Breast epithelium (tissue), 4 donors: ENCODE measurements at regions not wholly inside any gene's neighbourhood (a gene's known extent, or its start where the extent isn't known, plus 50 kb on each side); places are given as distances from the start of the nearest gene placed in this dataset.

Experiments
- DNase-seq, 2 donors: peaks; one replicate each; pipeline ENCODE4 v3.0.0-alpha.2; 2019; ENCODE audit warnings: low spot score in 2 of 2
- H3K27ac ChIP-seq, 2 donors: fragments of 200-600 bp; sonication (generic) in 1 of 2; one replicate each; pipeline ENCODE4 v1.5.1; 2016 to 2019; ENCODE audit warnings: mild to moderate bottlenecking in 1 of 2
- H3K27me3 ChIP-seq, 2 donors: fragments of 200-600 bp; sonication (generic) in 1 of 2; one replicate each; pipeline versions ENCODE4 v1.5.1 to v1.6.0; 2017 to 2019; ENCODE audit warnings: control low read depth in 1 of 2, mild to moderate bottlenecking in 1 of 2
- H3K36me3 ChIP-seq: fragments of 200-600 bp; one replicate; pipeline ENCODE4 v1.5.1; 2019
- H3K4me1 ChIP-seq, 2 donors: fragments of 200-600 bp; sonication (generic); one replicate each; pipeline ENCODE4 v1.5.1; 2016 to 2019; ENCODE audit warnings: control low read depth in 1 of 2
- H3K4me3 ChIP-seq, 3 donors: fragments of 200-600 bp; sonication (generic); 1 replicate in 2 of 3; 2 replicates in 1 of 3; pipeline ENCODE4 v1.5.1; 2016 to 2019; ENCODE audit warnings: mild to moderate bottlenecking in 3 of 3, moderate library complexity in 2 of 3
- H3K9me3 ChIP-seq, 2 donors: fragments of 200-600 bp; sonication (generic) in 1 of 2; one replicate each; pipeline ENCODE4 v1.5.1; 2016 to 2019; ENCODE audit warnings: control low read depth in 1 of 2
- CTCF ChIP-seq, 3 donors: fragments of 450-650 bp; IDR thresholded peaks; one replicate each; pipeline ENCODE4 v1.5.1; 2016 to 2017; ENCODE audit warnings: antibody characterized with exemption in 3 of 3, mild to moderate bottlenecking in 3 of 3, moderate library complexity in 3 of 3
- POLR2A ChIP-seq: fragments of 450-650 bp; IDR thresholded peaks from one replicate; pipeline ENCODE4 v1.6.1; 2016; ENCODE audit warnings: antibody characterized with exemption, mild to moderate bottlenecking, moderate library complexity
- POLR2AphosphoS5 ChIP-seq, 3 donors: sonication (generic); formaldehyde crosslinking; IDR thresholded peaks; one replicate each; pipeline ENCODE4 v1.6.1; 2017; ENCODE audit warnings: antibody characterized with exemption in 3 of 3
- intact Hi-C: fragments of 100-400 bp; cut with DNase I; formaldehyde crosslinking; loops from one replicate; pipeline ENCODE4 v1.15.1; 2023; ENCODE audit warnings: low total_unique reads

GRCh38 chr13:34822650-34823049 is 119.4 kb upstream of the NBEA start:
- TF ChIP-seq POLR2AphosphoS5 (IDR thresholded peaks at IDR 0.05) (no peak), POLR2A (no peak), CTCF (IDR thresholded peaks at IDR 0.05) (no peak)
- H3K4me1 ChIP-seq, result no peaks in the 10 kb centered on the region
- H3K27me3 ChIP-seq, result no peaks in the 10 kb centered on the region
- intact Hi-C loops, result no loop called here
- no peak for DNase-seq
- H3K27ac ChIP-seq, result no peak overlapping the region
- H3K4me3 ChIP-seq, result no peak overlapping the region
- no peaks in the 10 kb centered on the region for H3K36me3 ChIP-seq
- H3K9me3 ChIP-seq, result no peaks in the 10 kb centered on the region

GRCh38 chr13:34826432-34826831 is 115.6 kb upstream of the NBEA start:
- no peaks in the 10 kb centered on the region for H3K4me1 ChIP-seq
- intact Hi-C loops, result no loop called here
- no peak overlapping the region for H3K4me3 ChIP-seq
- H3K36me3 ChIP-seq, result no peaks in the 10 kb centered on the region
- no peak for DNase-seq
- no peaks in the 10 kb centered on the region for H3K27me3 ChIP-seq
- TF ChIP-seq POLR2A (no peak), CTCF (IDR thresholded peaks at IDR 0.05) (no peak), POLR2AphosphoS5 (IDR thresholded peaks at IDR 0.05) (no peak)
- H3K27ac ChIP-seq, result no peak overlapping the region
- no peaks in the 10 kb centered on the region for H3K9me3 ChIP-seq

- H3K4me1 ChIP-seq, result no peaks in the 10 kb centered on the region
- H3K27ac ChIP-seq, result no peak overlapping the region
- no peak for DNase-seq
- no peak overlapping the region for H3K4me3 ChIP-seq
- H3K36me3 ChIP-seq, result no peaks in the 10 kb centered on the region
- intact Hi-C loops, result no loop called here
- H3K9me3 ChIP-seq, result peaks cover 0 to 3% of the 10 kb centered on the region in 2 donors
- no peaks in the 10 kb centered on the region for H3K27me3 ChIP-seq
- no peak for TF ChIP-seq POLR2A
- no peak for TF ChIP-seq POLR2AphosphoS5 (IDR thresholded peaks at IDR 0.05)
- no peak for TF ChIP-seq CTCF (IDR thresholded peaks at IDR 0.05)
Observed at GRCh38 chr13:34833562-34834182, 108.4 kb upstream of the NBEA start.

GRCh38 chr13:34842466-34842865 is 99.6 kb upstream of the NBEA start:
- Histone ChIP-seq H3K4me1 (no peaks in the 10 kb centered on the region), H3K9me3 (no peaks in the 10 kb centered on the region), H3K4me3 (no peak overlapping the region), H3K27ac (no peak overlapping the region), H3K27me3 (no peaks in the 10 kb centered on the region), H3K36me3 (no peaks in the 10 kb centered on the region)
- no peak for TF ChIP-seq POLR2AphosphoS5 (IDR thresholded peaks at IDR 0.05)
- no peak for TF ChIP-seq CTCF (IDR thresholded peaks at IDR 0.05)
- TF ChIP-seq POLR2A, result no peak
- intact Hi-C loops, result no loop called here
- no peak for DNase-seq

- no peaks in the 10 kb centered on the region for H3K4me1 ChIP-seq
- TF ChIP-seq POLR2AphosphoS5 (IDR thresholded peaks at IDR 0.05) (no peak), POLR2A (no peak), CTCF (IDR thresholded peaks at IDR 0.05) (no peak)
- DNase-seq, result no peak
- intact Hi-C loops, result no loop called here
- no peaks in the 10 kb centered on the region for H3K36me3 ChIP-seq
- no peak overlapping the region for H3K27ac ChIP-seq
- no peak overlapping the region for H3K4me3 ChIP-seq
- H3K27me3 ChIP-seq, result no peaks in the 10 kb centered on the region
- no peaks in the 10 kb centered on the region for H3K9me3 ChIP-seq
Observed at GRCh38 chr13:34847766-34848165, 94.3 kb upstream of the NBEA start.
